SK-N-SH (cell line): ENCODE measurements at regions not wholly inside any gene's neighbourhood (a gene's known extent, or its start where the extent isn't known, plus 50 kb on each side); places are given as distances from the start of the nearest gene placed in this dataset.
A peak's percentile ranks its signal among the peaks of the same experiment; 100 is the strongest.

Source experiments
- CTCF ChIA-PET: fragments of 300-600, 350-600 bp; formaldehyde crosslinking; extraction: SDS; loops from one replicate; lab custom pipeline; 2021; lab: Yijun Ruan, JAX
- POLR2A ChIA-PET: fragments of 350-600 bp; sonication (Branson Sonifier 250); formaldehyde crosslinking; extraction: SDS; loops from one replicate; lab custom pipeline; 2020; ENCODE audit warnings: antibody characterized with exemption, inconsistent platforms; lab: Yijun Ruan, JAX
- DNase-seq: peaks from one replicate; pipeline ENCODE4 v3.0.0; 2012
- H2AFZ ChIP-seq: fragments of 200-600 bp; sonication (generic); 2 replicates; pipeline ENCODE4 v1.8.1; 2016; ENCODE audit warnings: antibody characterized with exemption, mild to moderate bottlenecking, low read depth
- H3F3A ChIP-seq: fragments of 200-600 bp; sonication (generic); replicated peaks from 2 replicates; pipeline ENCODE3; 2016; ENCODE audit warnings: antibody characterized with exemption, mild to moderate bottlenecking; ENCODE audit not compliant: insufficient read depth
- H3K27ac ChIP-seq, 2 experiments: fragments of 200-500 bp in 1 of 2; fragments of 200-600 bp in 1 of 2; sonication (Bioruptor generic) in 1 of 2; sonication (generic), shearing (Covaris generic) in 1 of 2; 2 replicates each; pipeline versions ENCODE4 v1.5.1 to v1.6.1; 2014 to 2016; ENCODE audit warnings: low read depth in 2 of 2, inconsistent platforms in 1 of 2, low read length in 1 of 2, mild to moderate bottlenecking in 1 of 2, mixed read lengths in 1 of 2
- H3K27me3 ChIP-seq: fragments of 200-600 bp; sonication (generic), shearing (Covaris generic); 2 replicates; pipeline ENCODE4 v1.6.1; 2016; ENCODE audit warnings: mixed run types; ENCODE audit not compliant: insufficient read depth
- H3K36me3 ChIP-seq, 2 experiments: fragments of 200-500 bp in 1 of 2; fragments of 200-600 bp in 1 of 2; sonication (Bioruptor generic) in 1 of 2; sonication (generic) in 1 of 2; replicated peaks in 1 of 2; 2 replicates each; pipeline versions ENCODE3 to v1.5.1; 2014 to 2016; ENCODE audit warnings: low read length in 1 of 2, mild to moderate bottlenecking in 1 of 2; ENCODE audit not compliant: insufficient read depth in 2 of 2, control insufficient read depth in 1 of 2
- H3K4me1 ChIP-seq, 2 experiments: fragments of 200-500 bp in 1 of 2; fragments of 200-600 bp in 1 of 2; sonication (Bioruptor generic) in 1 of 2; sonication (generic), shearing (Covaris generic) in 1 of 2; 2 replicates each; pipeline versions ENCODE4 v1.5.1 to v1.6.1; 2014 to 2016; ENCODE audit warnings: low read depth in 1 of 2, low read length in 1 of 2, mixed run types in 1 of 2; ENCODE audit not compliant: insufficient read depth in 2 of 2, control insufficient read depth in 1 of 2
- H3K4me2 ChIP-seq: fragments of 200-600 bp; sonication (generic), shearing (Covaris generic); 2 replicates; pipeline ENCODE4 v1.6.1; 2017; ENCODE audit warnings: mixed run types
- H3K4me3 ChIP-seq, 2 experiments: fragments of 200-500 bp in 1 of 2; fragments of 200-600 bp in 1 of 2; sonication (Bioruptor generic) in 1 of 2; sonication (generic), shearing (Covaris generic) in 1 of 2; 2 replicates each; pipeline versions ENCODE4 v1.5.1 to v1.8.1; 2014 to 2016; ENCODE audit warnings: low read depth in 2 of 2, inconsistent platforms in 1 of 2, low read length in 1 of 2, mild to moderate bottlenecking in 1 of 2, mixed read lengths in 1 of 2, moderate library complexity in 1 of 2
- H3K79me2 ChIP-seq: fragments of 200-600 bp; sonication (generic); 2 replicates; pipeline ENCODE4 v1.8.1; 2017; ENCODE audit warnings: mild to moderate bottlenecking; ENCODE audit not compliant: insufficient read depth
- H3K9ac ChIP-seq: fragments of 200-600 bp; sonication (generic); 2 replicates; pipeline ENCODE4 v1.6.1; 2017; ENCODE audit warnings: mixed run types
- H3K9me2 ChIP-seq: fragments of 200-600 bp; sonication (generic); 2 replicates; pipeline ENCODE4 v1.6.1; 2017; ENCODE audit warnings: mixed run types
- H3K9me3 ChIP-seq: fragments of 200-600 bp; sonication (generic); 2 replicates; pipeline ENCODE4 v1.6.1; 2017; ENCODE audit warnings: mixed run types, mild to moderate bottlenecking, moderate library complexity
- H4K20me1 ChIP-seq: fragments of 200-600 bp; sonication (generic); 2 replicates; pipeline ENCODE4 v1.6.1; 2017; ENCODE audit warnings: mild to moderate bottlenecking, mixed run types; ENCODE audit not compliant: insufficient read depth
- CTCF ChIP-seq: fragments of 200-600 bp; sonication (generic); IDR thresholded peaks from 2 replicates; pipeline ENCODE4 v1.6.1; 2017; ENCODE audit warnings: antibody characterized with exemption, mild to moderate bottlenecking, moderate library complexity
- EZH2phosphoT487 ChIP-seq: fragments of 200-600 bp; sonication (generic); IDR thresholded peaks from 2 replicates; pipeline ENCODE4 v1.6.1; 2017; ENCODE audit warnings: low read depth, mixed run types, mild to moderate bottlenecking, antibody characterized with exemption, moderate library complexity, borderline replicate concordance
- FOXJ3 ChIP-seq: sonication (generic); formaldehyde crosslinking; IDR thresholded peaks from 2 replicates; pipeline ENCODE4 v1.5.1; 2020; ENCODE audit warnings: mild to moderate bottlenecking, missing genetic modification reagents
- FOXM1 ChIP-seq: IDR thresholded peaks from 2 replicates; pipeline ENCODE4 v1.4.0; 2012; ENCODE audit warnings: low read depth, mild to moderate bottlenecking
- MAX ChIP-seq: IDR thresholded peaks from 2 replicates; pipeline ENCODE4 v1.4.0; 2012; ENCODE audit warnings: low read depth
- MEF2A ChIP-seq: IDR thresholded peaks from 2 replicates; pipeline ENCODE4 v1.4.0; 2012; ENCODE audit warnings: low read depth, borderline replicate concordance
- MXI1 ChIP-seq: IDR thresholded peaks from 2 replicates; pipeline ENCODE4 v1.6.1; 2012; ENCODE audit warnings: mild to moderate bottlenecking, low read depth, low read length, improper control_type of control experiment
- NRF1 ChIP-seq: IDR thresholded peaks from 2 replicates; pipeline ENCODE4 v1.6.1; 2012; ENCODE audit warnings: low read depth, mild to moderate bottlenecking, low read length
- SIN3A ChIP-seq: IDR thresholded peaks from 2 replicates; pipeline ENCODE4 v1.6.1; 2012; ENCODE audit warnings: low read depth, mild to moderate bottlenecking, low read length, moderate library complexity, borderline replicate concordance
- TCF12 ChIP-seq: IDR thresholded peaks from 2 replicates; pipeline ENCODE4 v1.4.0; 2012
- TEAD4 ChIP-seq: IDR thresholded peaks from 2 replicates; pipeline ENCODE4 v1.4.0; 2012; ENCODE audit warnings: mild to moderate bottlenecking, borderline replicate concordance; ENCODE audit not compliant: insufficient read depth
- USF1 ChIP-seq: IDR thresholded peaks from 2 replicates; pipeline ENCODE4 v1.4.0; 2012; ENCODE audit warnings: low read depth, borderline replicate concordance
- YY1 ChIP-seq: IDR thresholded peaks from 2 replicates; pipeline ENCODE4 v1.4.0; 2012; ENCODE audit warnings: low read depth, mild to moderate bottlenecking
- ZBTB33 ChIP-seq: IDR thresholded peaks from 2 replicates; pipeline ENCODE4 v1.4.0; 2012; ENCODE audit warnings: low read depth, borderline replicate concordance
- WGBS: methylation state at CpG from one replicate; pipeline ENCODE4 v1.1.6; 2017; ENCODE audit warnings: low lambda C conversion rate; 5-methylcytosine and 5-hydroxymethylcytosine counted together

- POLR2A ChIA-PET: interaction anchor here (0.6 kb wide), 1 partner anchor 43 kb away, joined by 3 read pairs; no protein-coding TSS in a partner anchor
- CTCF ChIA-PET: interaction anchor here (1.1 to 2.8 kb wide), 2 partner anchors 10 to 11 kb away, joined by 3 to 15 read pairs; no protein-coding TSS in a partner anchor
- Histone ChIP-seq H3K9me3 (no peaks in the 10 kb centered on the region), H4K20me1 (no peaks in the 10 kb centered on the region), H3K9ac (no peak overlapping the region), H3K27ac (peak overlapping the region in 1 of 2 experiments; percentile 77; a peak in 1 of 4 replicates), H3F3A (no peaks in the 10 kb centered on the region), H3K4me3 (no peak overlapping the region), H2AFZ (no peak overlapping the region), H3K4me1 (peaks cover 0 to 14% of the 10 kb centered on the region in 2 experiments; a peak in 3 of 4 replicates), H3K79me2 (no peaks in the 10 kb centered on the region), H3K27me3 (no peaks in the 10 kb centered on the region), H3K36me3 (no peaks in the 10 kb centered on the region), H3K4me2 (no peak overlapping the region), H3K9me2 (no peaks in the 10 kb centered on the region)
- 85% methylated on average over 5 of the region's 5 CpGs for WGBS
- no peak for DNase-seq
- TF ChIP-seq FOXM1: no peak
- TF ChIP-seq YY1: no peak
- no peak for TF ChIP-seq SIN3A
- no peak for TF ChIP-seq CTCF
- TF ChIP-seq TEAD4: no peak
- no peak for TF ChIP-seq MXI1
- no peak for TF ChIP-seq ZBTB33
- no peak for TF ChIP-seq MAX
- no peak for TF ChIP-seq NRF1
- TF ChIP-seq USF1: no peak
These were observed 200.4 kb downstream of the LYPLAL1 start for GRCh38 chr1:219374046-219374566.

GRCh38 chr1:219373616-219373935 lies 199.9 kb downstream of the LYPLAL1 start:
- Histone ChIP-seq H3K4me3 (no peak overlapping the region), H3K9me2 (no peaks in the 10 kb centered on the region), H3K27me3 (no peaks in the 10 kb centered on the region), H3K4me1 (peaks cover 0 to 14% of the 10 kb centered on the region in 2 experiments; a peak in 3 of 4 replicates), H3K79me2 (no peaks in the 10 kb centered on the region), H3K27ac (peak overlapping the region in 1 of 2 experiments; percentile 77; a peak in 1 of 4 replicates), H3F3A (no peaks in the 10 kb centered on the region), H3K36me3 (no peaks in the 10 kb centered on the region), H3K4me2 (no peak overlapping the region), H4K20me1 (no peaks in the 10 kb centered on the region), H3K9ac (no peak overlapping the region), H2AFZ (peak overlapping the region; percentile 64; the same call in 1 of the 2 replicates), H3K9me3 (no peaks in the 10 kb centered on the region)
- no peak for TF ChIP-seq YY1
- TF ChIP-seq USF1: no peak
- no peak for TF ChIP-seq FOXM1
- no peak for TF ChIP-seq EZH2phosphoT487
- peak; percentile 74 for TF ChIP-seq TCF12
- TF ChIP-seq MEF2A: no peak
- no peak for TF ChIP-seq MXI1
- 0 out of 2 replicates have a peak, but pooled peaks have one; percentile 2 for TF ChIP-seq FOXJ3 (CRISPR knock-in tag)
- WGBS: 65% methylated on average over 1 of the region's 1 CpG
- ChIA-PET POLR2A (interaction anchor here (0.6 kb wide), 1 partner anchor 43 kb away, joined by 3 read pairs; no protein-coding TSS in a partner anchor), CTCF (interaction anchor here (0.8 to 2.8 kb wide), 4 partner anchors 10 to 91 kb away, joined by 3 to 15 read pairs (median 3); no protein-coding TSS in a partner anchor)
- peak; percentile 33 for DNase-seq
